ENCODE measurements at regions not wholly inside any gene's neighbourhood (a gene's known extent, or its start where the extent isn't known, plus 50 kb on each side); places are given as distances from the start of the nearest gene placed in this dataset.
A peak's percentile ranks its signal among the peaks of the same experiment; 100 is the strongest.
"Not testable (repeated sequence)": the region's sequence is repeated elsewhere in the genome, so short reads cannot be mapped to it uniquely, and the experiment has no call there.

- no peak for DNase-seq
Measured at GRCh38 chr6:119497988-119498727, 148.6 kb upstream of the MAN1A1 start.

DNA sequence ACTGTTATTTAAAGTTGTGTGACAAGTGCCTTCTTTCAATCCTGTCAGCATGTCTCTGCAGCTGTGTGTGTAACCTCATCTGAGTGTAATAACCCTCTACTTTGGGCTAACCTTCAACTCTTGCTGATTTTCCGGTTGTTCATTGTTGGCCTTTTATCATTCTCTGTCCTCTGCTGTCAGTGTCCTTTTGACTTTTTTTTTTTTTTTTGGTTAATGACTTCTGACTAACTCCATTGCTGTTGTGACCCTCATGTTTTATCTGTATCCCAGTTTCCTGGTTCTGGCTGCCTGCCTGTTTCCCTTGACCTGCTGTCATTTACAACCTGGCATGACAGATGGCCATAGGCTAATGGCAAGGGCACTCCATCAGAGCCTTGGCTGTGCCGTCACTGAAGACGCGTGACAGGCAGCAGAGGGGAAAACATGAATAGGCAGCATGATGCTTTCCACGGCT lies 145.7 kb upstream of the MAN1A1 start:
- DNase-seq, result no peak

DNA sequence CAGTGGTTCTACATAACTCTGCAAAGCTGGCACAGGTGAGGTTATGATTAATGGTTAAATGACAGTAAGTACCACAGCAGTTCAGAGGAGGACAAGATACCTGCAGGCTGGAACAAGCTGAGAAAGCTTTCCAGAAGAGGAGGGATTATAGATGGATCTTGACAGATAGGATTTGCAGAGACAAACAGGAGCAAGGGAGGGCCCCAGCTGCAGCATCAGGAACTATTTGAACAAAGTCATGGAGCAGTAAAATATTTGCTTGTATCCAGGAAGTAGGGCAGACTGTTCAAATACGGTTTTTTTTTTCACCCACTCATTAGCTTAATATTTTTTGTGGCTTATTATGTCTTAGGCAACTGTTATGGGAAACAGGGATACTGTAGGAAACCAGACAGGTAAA lies 144.4 kb upstream of the MAN1A1 start:
- no peak for DNase-seq

DNA sequence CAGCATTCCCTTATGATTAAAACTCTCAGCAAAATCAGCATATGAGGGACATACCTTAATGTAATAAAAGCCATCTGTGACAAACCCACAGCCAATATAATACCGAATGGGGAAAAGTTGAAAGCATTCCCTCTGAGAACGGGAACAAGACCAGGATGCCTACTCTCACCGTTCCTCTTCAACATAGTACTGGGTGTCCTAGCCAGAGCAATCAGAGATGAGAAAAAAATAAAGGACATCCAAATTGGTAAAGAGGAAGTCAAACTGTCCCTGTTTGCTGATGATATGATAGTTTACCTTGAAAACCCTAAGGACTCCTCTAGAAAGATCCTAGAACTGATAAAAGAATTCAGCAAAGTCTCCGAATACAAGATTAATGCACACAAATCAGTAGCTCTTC lies 141.6 kb upstream of the MAN1A1 start:
- not testable (repeated sequence) for DNase-seq

- DNase-seq, result not testable (repeated sequence)
Measured at GRCh38 chr6:119490050-119490449, 140.5 kb upstream of the MAN1A1 start.

DNA sequence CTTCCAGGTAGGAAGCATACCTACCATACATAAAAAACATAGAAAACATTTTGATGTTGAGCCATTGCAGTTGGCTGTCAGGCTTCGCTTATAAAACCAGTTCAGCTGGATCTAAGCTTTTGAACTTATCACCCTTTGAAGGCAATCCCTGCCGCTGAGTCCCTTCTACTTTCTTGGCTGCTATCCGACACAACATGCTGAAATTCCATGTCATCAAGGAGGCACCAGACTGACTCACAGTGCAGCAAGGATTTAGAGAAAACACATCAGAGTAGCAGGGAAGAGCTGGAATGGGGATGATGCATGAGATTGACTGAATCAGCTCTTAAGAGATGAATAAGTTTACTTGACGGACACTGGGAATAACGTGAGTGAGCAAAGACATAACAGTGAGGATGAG lies 135.0 kb upstream of the MAN1A1 start:
- DNase-seq, result peak in 1 of 3 donors; percentile 90

DNA sequence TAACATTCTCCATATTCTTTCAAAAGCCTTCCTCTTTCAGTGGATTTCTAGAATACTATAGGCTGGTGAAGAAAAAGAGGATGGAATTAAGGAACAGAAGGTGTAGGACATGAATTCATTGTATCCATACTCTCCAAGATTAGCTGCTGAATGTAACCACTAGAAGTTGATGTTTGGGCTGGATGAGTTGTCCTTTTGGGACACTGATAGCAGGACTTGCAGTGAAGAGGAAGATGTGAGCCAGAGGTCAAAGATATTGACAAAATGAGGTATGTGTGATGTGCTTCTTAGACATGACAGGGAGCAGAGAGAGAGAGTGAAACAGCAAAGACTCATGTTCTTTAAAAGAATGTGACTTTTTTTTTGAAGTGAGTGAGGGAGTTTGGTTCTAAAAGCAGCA lies 134.3 kb upstream of the MAN1A1 start:
- DNase-seq, result no peak

DNA sequence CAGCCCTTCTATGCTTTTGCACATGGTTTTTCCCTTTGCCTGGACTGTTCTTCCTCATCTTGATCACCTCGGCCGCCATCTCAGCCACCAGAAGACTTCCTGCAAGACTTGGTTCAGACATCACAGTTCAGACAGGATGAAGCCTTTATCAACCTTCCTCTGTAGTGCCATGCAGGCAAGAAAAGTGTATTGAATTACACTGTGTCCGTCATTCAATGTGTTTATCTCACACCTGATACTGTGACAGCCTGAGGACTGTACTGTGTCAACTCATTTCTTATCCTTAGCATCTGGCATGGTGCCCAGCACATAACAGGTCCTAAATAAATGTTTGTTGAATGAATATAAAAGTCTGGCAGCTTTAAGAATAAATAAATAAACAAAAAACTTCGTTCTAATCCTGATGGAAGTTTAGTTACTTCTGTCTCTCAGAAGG lies 133.3 kb upstream of the MAN1A1 start:
- DNase-seq, result no peak

DNA sequence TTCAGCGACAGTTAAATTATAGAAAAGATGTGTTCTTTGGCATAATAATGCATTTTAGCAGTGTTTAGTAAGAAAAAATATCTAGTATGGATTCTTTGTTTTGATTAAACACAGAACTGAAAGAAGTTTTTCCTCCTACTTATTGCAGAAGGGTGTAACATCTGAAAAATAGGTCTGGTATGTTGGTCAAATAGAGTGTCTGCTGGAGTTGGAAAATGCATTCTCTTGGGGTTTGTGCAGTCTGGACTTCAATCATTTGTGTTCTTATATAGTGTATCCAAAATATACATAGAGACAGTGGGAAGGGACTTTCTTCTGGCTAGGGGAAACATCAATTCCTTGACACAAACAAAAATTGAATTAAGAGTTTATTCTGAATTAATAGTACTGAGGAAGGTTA lies 132.4 kb upstream of the MAN1A1 start:
- peak in 2 of 3 donors; percentile 15 to 22 for DNase-seq

DNA sequence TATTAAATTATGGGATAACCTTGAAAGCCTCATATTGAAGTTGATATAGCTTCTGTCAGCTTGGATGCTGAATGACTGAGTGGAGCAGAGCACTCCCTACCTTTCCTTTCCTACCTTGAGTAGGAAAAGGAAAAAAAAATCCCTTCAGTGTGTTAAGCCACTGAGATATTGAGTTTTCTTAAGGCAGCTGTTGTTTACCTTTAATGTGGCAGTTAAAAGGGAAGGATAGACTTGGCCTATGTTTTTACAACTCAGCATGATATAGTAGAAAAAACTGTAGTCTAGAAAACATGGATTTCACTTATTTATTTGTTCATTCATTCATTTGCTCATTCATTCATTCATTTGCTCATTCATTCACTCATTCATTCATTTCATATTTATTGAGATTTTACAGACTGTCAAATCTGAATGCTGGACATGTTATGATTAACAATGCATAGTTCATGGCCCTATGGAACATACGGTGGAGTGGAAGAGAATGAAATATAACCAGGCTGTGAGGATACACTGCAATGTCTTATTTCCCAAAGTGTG lies 131.5 kb upstream of the MAN1A1 start:
- no peak for DNase-seq

DNA sequence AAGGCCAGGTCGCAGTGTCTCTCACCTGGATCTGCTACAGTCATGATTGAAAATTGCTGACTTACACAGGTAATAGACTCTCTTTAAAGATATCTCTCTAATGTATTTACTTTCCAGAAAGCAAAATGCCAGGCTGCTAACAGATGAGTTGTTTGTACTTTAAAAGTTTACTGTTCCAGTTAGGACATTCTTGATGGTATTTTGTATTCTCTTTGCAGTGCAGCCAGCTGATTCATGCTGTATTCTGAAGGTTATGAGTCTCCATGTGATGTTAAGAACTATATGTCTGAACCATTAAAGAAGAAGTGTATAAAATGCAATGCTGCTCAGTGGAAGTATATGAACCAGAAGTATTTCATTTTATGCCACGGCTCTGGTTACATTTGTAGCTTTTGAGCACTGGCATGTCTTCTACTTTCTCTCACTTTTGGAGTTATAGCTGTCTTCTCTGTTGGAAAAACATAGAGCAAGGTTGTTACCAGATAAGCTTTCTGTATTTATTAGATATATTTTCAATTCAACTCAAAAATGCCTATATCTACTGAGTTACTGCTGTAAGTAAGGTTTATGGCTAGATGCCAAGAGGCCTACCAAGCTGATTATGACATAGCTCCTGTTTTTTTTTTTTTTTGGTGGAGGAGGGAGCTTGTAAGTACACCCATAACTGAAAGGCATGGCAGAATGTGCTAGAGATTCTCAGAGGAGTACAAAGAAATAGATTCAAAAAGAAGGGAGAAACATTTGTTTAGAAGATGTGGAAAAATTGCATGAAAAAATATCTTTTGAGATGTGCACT lies 130.5 kb upstream of the MAN1A1 start:
- DNase-seq, result peak in 2 of 3 donors; percentile 10 to 21

DNA sequence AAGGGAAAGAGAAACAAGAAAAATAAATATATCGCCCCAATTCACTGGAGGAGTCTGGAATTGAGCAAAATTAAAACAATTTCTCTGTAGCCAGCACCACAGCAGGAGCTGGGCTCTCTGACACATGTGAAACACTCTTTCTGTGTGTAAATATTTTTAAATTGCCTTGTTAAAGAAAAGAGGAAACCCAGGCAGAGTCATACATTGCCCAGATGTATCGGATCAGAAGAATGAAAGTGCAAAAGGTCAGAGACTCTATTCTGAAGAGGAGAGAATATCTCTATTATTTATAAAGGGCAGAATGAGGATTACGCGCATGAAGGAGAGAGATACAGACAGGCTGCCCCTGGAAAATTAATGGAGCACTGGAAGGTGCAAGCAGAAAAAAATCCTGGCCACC lies 127.0 kb upstream of the MAN1A1 start:
- DNase-seq, result no peak

- DNase-seq, result no peak
Measured at GRCh38 chr6:119476024-119476423, 126.5 kb upstream of the MAN1A1 start.

DNA sequence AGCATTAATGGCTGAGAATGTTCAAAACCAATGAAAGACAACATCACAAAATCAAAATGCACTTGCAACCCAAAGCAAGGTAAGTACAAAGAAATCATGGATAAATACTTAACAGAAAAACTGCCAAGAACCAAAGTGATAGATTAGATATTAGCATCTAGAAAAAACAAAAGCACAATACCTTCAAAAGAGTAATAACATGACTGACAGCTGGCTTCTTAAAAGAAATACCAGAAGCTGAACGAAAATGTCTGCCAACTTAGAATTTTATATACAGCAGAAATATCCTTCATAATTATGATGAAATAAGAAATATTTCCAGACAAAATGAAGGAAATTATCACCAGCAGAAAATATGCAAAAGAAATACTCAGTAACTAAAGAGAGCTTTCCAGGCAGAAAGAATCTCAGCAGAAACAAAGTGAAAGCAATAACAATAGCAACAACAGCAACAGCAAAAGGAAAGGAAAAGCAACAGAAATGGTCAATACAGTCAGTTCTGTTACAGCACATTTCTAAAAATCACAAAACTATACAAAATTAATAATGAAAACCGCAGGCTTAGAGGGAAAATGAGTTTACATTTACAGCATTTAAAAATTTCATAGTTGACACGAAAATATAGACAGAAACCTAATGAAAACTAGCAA lies 121.5 kb upstream of the MAN1A1 start:
- no peak for DNase-seq

GRCh38 chr6:119467488-119468081 lies 118.0 kb upstream of the MAN1A1 start:
- DNase-seq, result peak in 1 of 3 donors; percentile 23

- DNase-seq, result no peak
Measured at GRCh38 chr6:119466226-119466625, 116.7 kb upstream of the MAN1A1 start.

DNA sequence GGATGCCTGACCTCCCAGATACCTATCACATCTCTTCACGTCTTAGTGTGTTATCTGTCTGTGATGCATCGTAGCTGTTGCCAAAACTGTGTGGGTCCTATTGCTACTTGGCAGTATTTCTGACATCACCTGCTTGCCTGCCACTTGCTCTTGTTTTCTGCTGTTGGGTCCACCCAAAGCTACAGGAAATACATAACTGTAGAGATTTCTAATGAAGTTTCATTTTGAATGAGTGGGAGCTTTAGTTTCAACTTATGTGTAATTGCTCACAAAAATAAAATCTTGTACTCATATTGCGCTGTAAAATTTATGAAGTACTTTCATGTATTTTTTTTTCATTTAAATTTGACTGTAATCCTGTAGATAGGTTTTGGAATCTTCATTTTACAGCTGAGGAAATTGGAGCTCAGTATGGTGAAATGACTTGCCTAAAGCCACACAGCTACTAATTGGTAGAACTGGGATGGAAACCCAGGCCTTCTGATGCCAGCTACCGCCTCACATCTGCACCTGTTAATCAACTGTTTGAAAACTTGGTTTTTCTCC lies 113.6 kb upstream of the MAN1A1 start:
- no peak for DNase-seq

DNA sequence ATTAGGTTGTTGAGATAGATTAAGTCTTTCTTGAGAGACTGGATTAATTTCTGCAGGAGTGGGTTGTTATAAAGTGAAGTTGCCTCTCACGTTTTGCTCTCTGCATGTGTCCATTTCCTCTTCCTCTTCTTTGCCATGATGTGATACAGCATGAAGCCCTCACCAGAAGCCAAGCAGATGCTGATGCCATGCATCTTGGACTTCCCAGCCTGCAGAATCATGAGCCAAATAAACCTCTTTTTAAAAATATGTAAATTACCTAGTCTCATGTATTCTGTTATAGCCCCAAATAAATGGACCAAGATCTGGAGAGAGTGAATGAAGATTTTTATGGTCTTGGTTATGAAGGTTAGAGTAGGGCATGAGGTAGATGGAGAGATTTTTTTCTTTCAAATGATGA lies 111.6 kb upstream of the MAN1A1 start:
- DNase-seq, result no peak

GRCh38 chr6:119459207-119459974 lies 109.8 kb upstream of the MAN1A1 start:
- DNase-seq, result no peak

DNA sequence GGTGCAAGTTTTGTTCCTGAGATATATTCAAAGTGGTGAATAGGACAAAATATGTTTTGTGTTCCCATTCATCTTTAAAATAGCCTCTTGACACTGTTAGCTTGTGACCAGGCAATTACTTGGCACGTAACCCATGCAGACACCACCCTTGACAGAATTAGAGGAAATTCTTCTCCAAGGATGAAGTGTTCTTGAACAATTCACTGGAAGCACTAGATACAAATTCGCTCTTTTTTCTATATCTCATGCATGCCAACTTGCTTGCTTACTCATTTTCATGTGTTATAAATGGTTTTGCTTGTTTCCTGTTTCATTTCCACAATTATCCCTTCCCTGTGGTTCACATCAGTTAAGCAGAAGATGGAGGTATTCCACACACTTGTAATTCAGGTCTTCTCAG lies 105.2 kb upstream of the MAN1A1 start:
- DNase-seq, result no peak

Measured in muscle of back (tissue), 3 donors.